HG03342 (cell line): ENCODE measurements at regions not wholly inside any gene's neighbourhood (a gene's known extent, or its start where the extent isn't known, plus 50 kb on each side); places are given as distances from the start of the nearest gene placed in this dataset.

Experiments used
- ATAC-seq: cut with Tn5 transposase; IDR thresholded peaks from one replicate; pipeline ENCODE4 v1.9.1; 2021; ENCODE audit warnings: mild to moderate bottlenecking, moderate library complexity; ENCODE audit not compliant: unreplicated experiment

- ATAC-seq = no peak
Measured at GRCh38 chr2:118791483-118791882, 56.0 kb downstream of the EN1 start.

GRCh38 chr2:118786746-118787145 lies 60.7 kb downstream of the EN1 start:
- ATAC-seq = no peak

- ATAC-seq = no peak
Measured at GRCh38 chr2:118784860-118785259, 62.6 kb downstream of the EN1 start.

- no peak for ATAC-seq
Measured at GRCh38 chr2:118779362-118779761, 68.1 kb downstream of the EN1 start.

GRCh38 chr2:118774458-118775133 lies 72.9 kb downstream of the EN1 start:
- ATAC-seq = no peak

GRCh38 chr2:118773826-118774225 lies 73.6 kb downstream of the EN1 start:
- ATAC-seq = no peak

- ATAC-seq = no peak
Measured at GRCh38 chr2:118772487-118773200, 74.8 kb downstream of the EN1 start.

GRCh38 chr2:118769707-118770400 lies 77.6 kb downstream of the EN1 start:
- no peak for ATAC-seq

- ATAC-seq = no peak
Measured at GRCh38 chr2:118766871-118767270, 80.6 kb downstream of the EN1 start.

GRCh38 chr2:118764855-118765254 lies 82.6 kb downstream of the EN1 start:
- no peak for ATAC-seq

GRCh38 chr2:118763797-118764196 lies 83.7 kb downstream of the EN1 start:
- no peak for ATAC-seq

GRCh38 chr2:118762290-118762689 lies 85.2 kb downstream of the EN1 start:
- no peak for ATAC-seq

- ATAC-seq = no peak
Measured at GRCh38 chr2:118761771-118762170, 85.7 kb downstream of the EN1 start.

- ATAC-seq = no peak
Measured at GRCh38 chr2:118755901-118756300, 91.5 kb downstream of the EN1 start.

GRCh38 chr2:118755384-118755783 lies 92.1 kb downstream of the EN1 start:
- no peak for ATAC-seq

- ATAC-seq = no peak
Measured at GRCh38 chr2:118752762-118753429, 94.6 kb downstream of the EN1 start.

- no peak for ATAC-seq
Measured at GRCh38 chr2:118750959-118751565, 96.4 kb downstream of the EN1 start.

GRCh38 chr2:118748245-118748885 lies 99.1 kb downstream of the EN1 start:
- ATAC-seq = no peak

- ATAC-seq = no peak
Measured at GRCh38 chr2:118747637-118748036, 99.8 kb downstream of the EN1 start.

GRCh38 chr2:118747066-118747465 lies 100.4 kb downstream of the EN1 start:
- ATAC-seq = no peak
